Trophoblast cell (in vitro differentiated cells and primary cell): ENCODE measurements at regions not wholly inside any gene's neighbourhood (a gene's known extent, or its start where the extent isn't known, plus 50 kb on each side); places are given as distances from the start of the nearest gene placed in this dataset.

Source experiments
- DNase-seq, 2 donors: peaks; one replicate each; pipeline ENCODE4 v3.0.0-alpha.2; 2016
- H2AFZ ChIP-seq: 2 replicates; pipeline ENCODE4 v1.6.1; 2013; ENCODE audit warnings: low read length, moderate library complexity, mild to moderate bottlenecking; ENCODE audit not compliant: insufficient read depth, poor library complexity
- H2AK5ac ChIP-seq: 2 replicates; pipeline ENCODE4 v1.6.1; 2013; ENCODE audit warnings: mild to moderate bottlenecking, low read length
- H2BK120ac ChIP-seq: 2 replicates; pipeline ENCODE4 v1.6.1; 2013; ENCODE audit warnings: low read length, mild to moderate bottlenecking, moderate library complexity; ENCODE audit not compliant: insufficient read depth, poor library complexity
- H2BK12ac ChIP-seq: 2 replicates; pipeline ENCODE4 v1.6.1; 2013; ENCODE audit warnings: mild to moderate bottlenecking, low read length, moderate library complexity
- H2BK5ac ChIP-seq: 2 replicates; pipeline ENCODE4 v1.6.1; 2013; ENCODE audit warnings: low read length, low read depth, moderate library complexity, mild to moderate bottlenecking; ENCODE audit not compliant: poor library complexity
- H3K14ac ChIP-seq: 2 replicates; pipeline ENCODE4 v1.6.1; 2013; ENCODE audit warnings: mild to moderate bottlenecking, low read length
- H3K18ac ChIP-seq: 2 replicates; pipeline ENCODE4 v1.6.1; 2013; ENCODE audit warnings: mild to moderate bottlenecking, low read length
- H3K23ac ChIP-seq: 2 replicates; pipeline ENCODE4 v1.6.1; 2013; ENCODE audit warnings: low read length
- H3K27ac ChIP-seq: 2 replicates; pipeline ENCODE4 v1.5.1; 2013; ENCODE audit warnings: low read depth, mild to moderate bottlenecking, inconsistent platforms, low read length, moderate library complexity
- H3K27me3 ChIP-seq: 2 replicates; pipeline ENCODE4 v1.6.1; 2013; ENCODE audit warnings: inconsistent platforms, mild to moderate bottlenecking, low read length, moderate library complexity; ENCODE audit not compliant: insufficient read depth
- H3K36me3 ChIP-seq, 2 experiments: 1 replicate in 1 of 2; 2 replicates in 1 of 2; pipeline ENCODE4 v1.6.1; 2013; ENCODE audit warnings: low read length in 2 of 2, mild to moderate bottlenecking in 2 of 2, moderate library complexity in 1 of 2; ENCODE audit not compliant: insufficient read depth in 2 of 2, control insufficient read depth in 1 of 2
- H3K4ac ChIP-seq: 2 replicates; pipeline ENCODE4 v1.6.1; 2013; ENCODE audit warnings: low read depth, mild to moderate bottlenecking, low read length, moderate library complexity
- H3K4me1 ChIP-seq, 2 experiments: 1 replicate in 1 of 2; 2 replicates in 1 of 2; pipeline ENCODE4 v1.6.1; 2013; ENCODE audit warnings: low read length in 2 of 2, mild to moderate bottlenecking in 2 of 2, moderate library complexity in 1 of 2; ENCODE audit not compliant: insufficient read depth in 2 of 2, control insufficient read depth in 1 of 2
- H3K4me2 ChIP-seq: 2 replicates; pipeline ENCODE4 v1.6.1; 2013; ENCODE audit warnings: inconsistent platforms, mild to moderate bottlenecking, low read length, moderate library complexity
- H3K4me3 ChIP-seq: 2 replicates; pipeline ENCODE4 v1.5.1; 2013; ENCODE audit warnings: mild to moderate bottlenecking, low read depth, low read length, inconsistent platforms
- H3K79me1 ChIP-seq: one replicate; pipeline ENCODE4 v1.6.1; 2013; ENCODE audit warnings: low read length
- H3K79me2 ChIP-seq: 2 replicates; pipeline ENCODE4 v1.6.1; 2013; ENCODE audit warnings: low read length, mild to moderate bottlenecking; ENCODE audit not compliant: control insufficient read depth, insufficient read depth, poor library complexity
- H3K9ac ChIP-seq: 2 replicates; pipeline ENCODE4 v1.6.1; 2013; ENCODE audit warnings: mild to moderate bottlenecking, low read length
- H3K9me3 ChIP-seq: 2 replicates; pipeline ENCODE4 v1.6.1; 2013; ENCODE audit warnings: low read depth, mild to moderate bottlenecking, control low read depth, inconsistent platforms, low read length; ENCODE audit not compliant: insufficient read depth
- H4K12ac ChIP-seq: 2 replicates; pipeline ENCODE4 v1.6.1; 2013; ENCODE audit warnings: low read depth, mild to moderate bottlenecking, low read length, moderate library complexity
- H4K8ac ChIP-seq: 2 replicates; pipeline ENCODE4 v1.6.1; 2013; ENCODE audit warnings: low read depth, mild to moderate bottlenecking, low read length, moderate library complexity
- H4K91ac ChIP-seq: one replicate; pipeline ENCODE4 v1.6.1; 2013; ENCODE audit warnings: low read depth, mild to moderate bottlenecking, low read length, moderate library complexity
- WGBS: extraction: QIAGEN DNeasy Blood & Tissue Kit; methylation state at CpG from one replicate; pipeline ENCODE4 v1.1.7; 2013; ENCODE audit warnings: missing lambda C conversion rate; ENCODE audit not compliant: insufficient read length, insufficient coverage; ENCODE audit errors: extremely low coverage; 5-methylcytosine and 5-hydroxymethylcytosine counted together

- Histone ChIP-seq H3K18ac (no peak overlapping the region), H2BK12ac (no peak overlapping the region), H4K12ac (no peak overlapping the region), H3K27ac (no peak overlapping the region), H2AFZ (no peak overlapping the region), H3K79me1 (no peaks in the 10 kb centered on the region), H4K91ac (no peak overlapping the region), H3K9me3 (peaks cover 3% of the 10 kb centered on the region), H3K23ac (no peak overlapping the region), H3K4me3 (no peak overlapping the region), H3K14ac (no peak overlapping the region), H3K27me3 (no peaks in the 10 kb centered on the region), H4K8ac (no peak overlapping the region), H3K4ac (no peak overlapping the region), H2BK120ac (no peak overlapping the region), H3K36me3 (no peaks in the 10 kb centered on the region), H3K79me2 (no peaks in the 10 kb centered on the region), H3K4me2 (no peak overlapping the region), H2AK5ac (no peak overlapping the region), H2BK5ac (no peak overlapping the region), H3K4me1 (no peaks in the 10 kb centered on the region), H3K9ac (no peak overlapping the region)
- DNase-seq = no peak
- WGBS = no CpG with 5 or more reads among the region's 3 CpGs
Measured at GRCh38 chr5:8192840-8193239, 323.9 kb downstream of the MTRR start.

GRCh38 chr5:8196061-8196460 lies 327.1 kb downstream of the MTRR start:
- Histone ChIP-seq H2AK5ac (no peak overlapping the region), H3K4me3 (no peak overlapping the region), H3K4ac (no peak overlapping the region), H3K23ac (no peak overlapping the region), H3K18ac (no peak overlapping the region), H3K9me3 (no peaks in the 10 kb centered on the region), H4K12ac (no peak overlapping the region), H2BK12ac (no peak overlapping the region), H3K27ac (no peak overlapping the region), H3K27me3 (no peaks in the 10 kb centered on the region), H3K36me3 (no peaks in the 10 kb centered on the region), H4K91ac (no peak overlapping the region), H3K79me2 (no peaks in the 10 kb centered on the region), H3K9ac (no peak overlapping the region), H2BK5ac (no peak overlapping the region), H2BK120ac (no peak overlapping the region), H3K14ac (no peak overlapping the region), H3K79me1 (no peaks in the 10 kb centered on the region), H2AFZ (no peak overlapping the region), H3K4me2 (no peak overlapping the region), H4K8ac (no peak overlapping the region), H3K4me1 (no peaks in the 10 kb centered on the region)
- no CpG with 5 or more reads among the region's 2 CpGs for WGBS
- no peak for DNase-seq

GRCh38 chr5:8208307-8208706 lies 339.4 kb downstream of the MTRR start:
- 100% methylated on average over 2 of the region's 7 CpGs for WGBS
- no peaks in the 10 kb centered on the region for H3K27me3 ChIP-seq

GRCh38 chr5:8209500-8209899 lies 340.6 kb downstream of the MTRR start:
- Histone ChIP-seq H3K23ac (no peak overlapping the region), H3K4me1 (no peaks in the 10 kb centered on the region), H2AFZ (no peak overlapping the region), H2BK12ac (no peak overlapping the region), H3K27me3 (no peaks in the 10 kb centered on the region), H3K27ac (no peak overlapping the region), H3K4me3 (no peak overlapping the region), H3K14ac (no peak overlapping the region), H3K79me2 (no peaks in the 10 kb centered on the region), H3K9me3 (peaks cover 7% of the 10 kb centered on the region), H4K91ac (no peak overlapping the region), H3K18ac (no peak overlapping the region), H2BK120ac (no peak overlapping the region), H2AK5ac (no peak overlapping the region), H3K4ac (no peak overlapping the region), H3K36me3 (no peaks in the 10 kb centered on the region), H4K12ac (no peak overlapping the region), H2BK5ac (no peak overlapping the region), H3K9ac (no peak overlapping the region), H4K8ac (no peak overlapping the region), H3K4me2 (no peak overlapping the region), H3K79me1 (no peaks in the 10 kb centered on the region)
- no CpG with 5 or more reads among the region's 5 CpGs for WGBS
- no peak for DNase-seq

More at GRCh38 chr5:8208307-8208706, 339.4 kb downstream of the MTRR start:
- peak overlapping the region; percentile 31 for H3K4me3 ChIP-seq
- H4K12ac ChIP-seq = no peak overlapping the region
- no peak overlapping the region for H3K9ac ChIP-seq
- H3K4me2 ChIP-seq = no peak overlapping the region
- DNase-seq = no peak
- no peaks in the 10 kb centered on the region for H3K79me2 ChIP-seq
- H3K36me3 ChIP-seq = no peaks in the 10 kb centered on the region
- H3K27ac ChIP-seq = no peak overlapping the region
- H2BK12ac ChIP-seq = no peak overlapping the region
- no peak overlapping the region for H3K23ac ChIP-seq
- H3K79me1 ChIP-seq = no peaks in the 10 kb centered on the region
- H3K9me3 ChIP-seq = peaks cover 7% of the 10 kb centered on the region
- no peak overlapping the region for H3K14ac ChIP-seq
- H2AK5ac ChIP-seq = no peak overlapping the region
- H3K4me1 ChIP-seq = no peaks in the 10 kb centered on the region
- H4K91ac ChIP-seq = no peak overlapping the region
- no peak overlapping the region for H2BK5ac ChIP-seq
- no peak overlapping the region for H3K18ac ChIP-seq
- H4K8ac ChIP-seq = no peak overlapping the region
- no peak overlapping the region for H2AFZ ChIP-seq
- H3K4ac ChIP-seq = no peak overlapping the region
- no peak overlapping the region for H2BK120ac ChIP-seq
